HG03175 (cell line): ENCODE measurements at regions not wholly inside any gene's neighbourhood (a gene's known extent, or its start where the extent isn't known, plus 50 kb on each side); places are given as distances from the start of the nearest gene placed in this dataset.

Experiments used
- ATAC-seq: cut with Tn5 transposase; IDR thresholded peaks from one replicate; pipeline ENCODE4 v1.9.1; 2021; ENCODE audit warnings: mild to moderate bottlenecking, moderate library complexity; ENCODE audit not compliant: unreplicated experiment

GRCh38 chr6:19127081-19127480, 710.1 kb upstream of the ID4 start:
- no peak for ATAC-seq

- ATAC-seq: no peak
These were observed 708.5 kb upstream of the ID4 start for GRCh38 chr6:19128701-19129100.

- no peak for ATAC-seq
These were observed 701.5 kb upstream of the ID4 start for GRCh38 chr6:19135706-19136105.

GRCh38 chr6:19137505-19137904, 699.7 kb upstream of the ID4 start:
- no peak for ATAC-seq

- ATAC-seq: no peak
These were observed 694.9 kb upstream of the ID4 start for GRCh38 chr6:19142275-19142674.

- no peak for ATAC-seq
These were observed 686.9 kb upstream of the ID4 start for GRCh38 chr6:19150307-19150706.

GRCh38 chr6:19153270-19153980, 683.7 kb upstream of the ID4 start:
- no peak for ATAC-seq

GRCh38 chr6:19153981-19154295, 683.2 kb upstream of the ID4 start:
- ATAC-seq: no peak

GRCh38 chr6:19156443-19156842, 680.7 kb upstream of the ID4 start:
- no peak for ATAC-seq

GRCh38 chr6:19157486-19157885, 679.7 kb upstream of the ID4 start:
- no peak for ATAC-seq

GRCh38 chr6:19158586-19158985, 678.6 kb upstream of the ID4 start:
- ATAC-seq: no peak

GRCh38 chr6:19159089-19159488, 678.1 kb upstream of the ID4 start:
- ATAC-seq: no peak

GRCh38 chr6:19159561-19159960, 677.6 kb upstream of the ID4 start:
- no peak for ATAC-seq

GRCh38 chr6:19160081-19160730, 677.0 kb upstream of the ID4 start:
- no peak for ATAC-seq

GRCh38 chr6:19167251-19167650, 669.9 kb upstream of the ID4 start:
- ATAC-seq: no peak

GRCh38 chr6:19169366-19169765, 667.8 kb upstream of the ID4 start:
- ATAC-seq: no peak

GRCh38 chr6:19175023-19175422, 662.1 kb upstream of the ID4 start:
- ATAC-seq: no peak

GRCh38 chr6:19180348-19181072, 656.7 kb upstream of the ID4 start:
- ATAC-seq: no peak

- ATAC-seq: no peak
These were observed 656.0 kb upstream of the ID4 start for GRCh38 chr6:19181211-19181610.

- ATAC-seq: no peak
These were observed 643.5 kb upstream of the ID4 start for GRCh38 chr6:19193624-19194023.

- no peak for ATAC-seq
These were observed 632.7 kb upstream of the ID4 start for GRCh38 chr6:19204445-19204844.

GRCh38 chr6:19205076-19205475, 632.1 kb upstream of the ID4 start:
- no peak for ATAC-seq
